Endothelial cell of umbilical vein (primary cell): ENCODE measurements at regions not wholly inside any gene's neighbourhood (a gene's known extent, or its start where the extent isn't known, plus 50 kb on each side); places are given as distances from the start of the nearest gene placed in this dataset.
"Not testable (repeated sequence)": the region's sequence is repeated elsewhere in the genome, so short reads cannot be mapped to it uniquely, and the experiment has no call there.

Source experiments
- BruUV-seq: library from RNA; stranded (reverse); fragments of 400-500 nt; replicated peaks from 2 replicates; lab custom pipeline; 2021; lab: Mats Ljungman, UMichigan
- CTCF ChIA-PET: fragments of 300-600, 350-600 bp; sonication (Branson Sonifier 250); formaldehyde crosslinking; loops from one replicate; lab custom pipeline; 2021; ENCODE audit warnings: antibody characterized with exemption, inconsistent platforms; lab: Charles Lee
- POLR2A ChIA-PET: fragments of 300-600, 350-600 bp; sonication (Branson Sonifier 250); formaldehyde crosslinking; loops from one replicate; lab custom pipeline; 2021; ENCODE audit warnings: antibody characterized with exemption, inconsistent platforms; lab: Charles Lee
- DNase-seq: peaks from one replicate; pipeline ENCODE4 v3.0.0-alpha.2; 2011; ENCODE audit warnings: low read depth, low spot score
- FAIRE-seq: peaks from 2 replicates; lab custom pipeline; 2011; peaks lifted over from hg19 to GRCh38; lab: Jason Lieb, UNC
- H2AFZ ChIP-seq: 2 replicates; pipeline ENCODE4 v1.6.0; 2012; ENCODE audit warnings: low read depth, low read length, control low read depth, inconsistent platforms
- H3K27ac ChIP-seq: 2 replicates; pipeline ENCODE4 v1.5.1; 2011; ENCODE audit warnings: low read depth, mild to moderate bottlenecking, control low read depth, low read length, moderate library complexity; ENCODE audit not compliant: insufficient read depth
- H3K27me3 ChIP-seq, 2 experiments: 2 replicates each; pipeline versions ENCODE4 v1.6.0 to v1.6.1; 2011; ENCODE audit warnings: low read length in 2 of 2, mixed read lengths in 1 of 2; ENCODE audit not compliant: control insufficient read depth in 2 of 2, insufficient read depth in 2 of 2
- H3K36me3 ChIP-seq, 2 experiments: 2 replicates in 1 of 2; 3 replicates in 1 of 2; pipeline ENCODE4 v1.5.1; 2011; ENCODE audit warnings: low read length in 2 of 2, mild to moderate bottlenecking in 1 of 2, moderate library complexity in 1 of 2; ENCODE audit not compliant: control insufficient read depth in 2 of 2, insufficient read depth in 2 of 2; ENCODE audit errors: extremely low read depth in 1 of 2
- H3K4me1 ChIP-seq: 3 replicates; pipeline ENCODE4 v1.5.1; 2011; ENCODE audit warnings: mild to moderate bottlenecking, low read length; ENCODE audit not compliant: control insufficient read depth, insufficient read depth; ENCODE audit errors: extremely low read depth
- H3K4me2 ChIP-seq: 2 replicates; pipeline ENCODE4 v1.6.1; 2011; ENCODE audit warnings: low read length, control low read depth, mixed read lengths; ENCODE audit not compliant: insufficient read depth
- H3K4me3 ChIP-seq, 3 experiments: fragments of 200-600 bp in 1 of 3; sonication (generic), shearing (Covaris generic) in 1 of 3; replicated peaks in 1 of 3; 2 replicates each; pipeline ENCODE4 v1.5.1; 2011 to 2016; ENCODE audit warnings: control low read depth in 3 of 3, low read length in 3 of 3, mild to moderate bottlenecking in 2 of 3, inconsistent platforms in 1 of 3, low read depth in 1 of 3, moderate library complexity in 1 of 3; ENCODE audit not compliant: insufficient read depth in 1 of 3
- H3K79me2 ChIP-seq: 2 replicates; pipeline ENCODE4 v1.6.0; 2012; ENCODE audit warnings: low read length, inconsistent platforms; ENCODE audit not compliant: control insufficient read depth, insufficient read depth
- H3K9ac ChIP-seq: replicated peaks from 2 replicates; pipeline ENCODE3; 2011; ENCODE audit warnings: low read length, control low read depth; ENCODE audit not compliant: insufficient read depth; ENCODE audit errors: extremely low read depth
- H3K9me1 ChIP-seq: replicated peaks from 3 replicates; pipeline ENCODE4 v1.6.0; 2011; ENCODE audit warnings: mild to moderate bottlenecking, low read length; ENCODE audit not compliant: control insufficient read depth, insufficient read depth; ENCODE audit errors: extremely low read depth
- H3K9me3 ChIP-seq: replicated peaks from 2 replicates; pipeline ENCODE4 v1.5.1; 2012; ENCODE audit warnings: low read length, inconsistent platforms; ENCODE audit not compliant: control insufficient read depth, insufficient read depth
- H4K20me1 ChIP-seq: replicated peaks from 2 replicates; pipeline ENCODE3; 2011; ENCODE audit warnings: mild to moderate bottlenecking, low read length; ENCODE audit not compliant: control insufficient read depth, insufficient read depth; ENCODE audit errors: extremely low read depth
- EZH2 ChIP-seq: IDR thresholded peaks from 2 replicates; pipeline ENCODE4 v1.6.1; 2012; ENCODE audit warnings: borderline replicate concordance, low read depth, mild to moderate bottlenecking, moderate library complexity, low read length, inconsistent platforms; ENCODE audit not compliant: severe bottlenecking
- FOS ChIP-seq: IDR thresholded peaks from 2 replicates; pipeline ENCODE4 v1.6.1; 2011; ENCODE audit warnings: mild to moderate bottlenecking, low read length, moderate library complexity, borderline replicate concordance; ENCODE audit not compliant: insufficient read depth
- GATA2 ChIP-seq: IDR thresholded peaks from 2 replicates; pipeline ENCODE4 v1.7.0; 2011; ENCODE audit warnings: low read depth, mild to moderate bottlenecking, moderate library complexity, mixed read lengths, low read length; ENCODE audit not compliant: insufficient read length, insufficient read depth
- JUN ChIP-seq: IDR thresholded peaks from 2 replicates; pipeline ENCODE4 v1.6.1; 2011; ENCODE audit warnings: borderline replicate concordance, low read depth; ENCODE audit not compliant: insufficient read length, insufficient read depth
- MYC ChIP-seq: IDR thresholded peaks from one replicate; pipeline ENCODE4 v1.6.1; 2011; ENCODE audit warnings: mild to moderate bottlenecking, low read depth, low read length
- POLR2A ChIP-seq: IDR thresholded peaks from 2 replicates; pipeline ENCODE4 v1.6.1; 2012; ENCODE audit warnings: low read depth, mild to moderate bottlenecking, control low read depth, low read length
- POLR2AphosphoS5 ChIP-seq: IDR thresholded peaks from 2 replicates; pipeline ENCODE4 v1.6.1; 2012; ENCODE audit warnings: low read depth, mild to moderate bottlenecking, control low read depth, low read length, moderate library complexity; ENCODE audit not compliant: insufficient read depth
- dilution Hi-C: fragments of 300-500 bp; cut with MboI; formaldehyde crosslinking; loops from one replicate; pipeline ENCODE4 v1.15.0; 2019; ENCODE audit warnings: low sequenced_read_pairs; ENCODE audit not compliant: extremely low pct_ligation_motif_present
- intact Hi-C: fragments of 100-400 bp; cut with micrococcal nuclease; formaldehyde crosslinking; loops from one replicate; pipeline ENCODE4 v1.10.0; 2022
- TF ChIP-seq, protein P1 (sequence below), 2 donors: IDR thresholded peaks; 1 replicate in 1 of 2; 2 replicates in 1 of 2; pipeline ENCODE4 v1.5.1; 2011; ENCODE audit warnings: low read length in 2 of 2, mild to moderate bottlenecking in 2 of 2, moderate library complexity in 2 of 2, control low read depth in 1 of 2, inconsistent platforms in 1 of 2, low read depth in 1 of 2; ENCODE audit not compliant: insufficient read depth in 1 of 2; ENCODE audit errors: extremely low read depth in 1 of 2
- TF ChIP-seq, protein P2 (sequence below): IDR thresholded peaks from 2 replicates; pipeline ENCODE4 v1.6.1; 2011; ENCODE audit not compliant: insufficient read depth, insufficient read length

DNA sequence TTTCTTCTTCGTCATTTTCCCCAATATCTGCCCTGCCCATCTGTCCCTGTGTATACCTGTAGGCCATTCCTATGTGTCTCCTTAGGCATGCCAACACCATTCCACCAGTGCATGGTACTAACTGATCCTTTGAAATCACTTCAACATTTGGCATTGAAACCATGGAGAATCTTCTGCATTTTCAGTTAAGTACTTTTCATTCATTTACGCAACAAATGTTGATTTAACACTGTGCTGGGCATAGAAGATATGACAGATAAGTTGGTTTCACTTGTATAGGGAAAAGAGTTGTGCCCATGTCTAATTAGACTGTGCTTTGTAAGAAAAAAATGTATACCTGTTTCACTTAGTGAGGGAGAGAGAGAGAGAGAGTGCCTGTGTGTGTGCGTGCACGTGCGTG, 77.9 kb upstream of the FLT1 start:
- H3K79me2 ChIP-seq: no peaks in the 10 kb centered on the region
- H3K27me3 ChIP-seq: no peaks in the 10 kb centered on the region
- no peak overlapping the region for H3K27ac ChIP-seq
- POLR2A ChIA-PET: no interaction called here
- intact Hi-C loops: no loop called here
- H3K9me3 ChIP-seq: no peaks in the 10 kb centered on the region
- H3K36me3 ChIP-seq: no peaks in the 10 kb centered on the region
- no peak overlapping the region for H3K9ac ChIP-seq
- CTCF ChIA-PET: no interaction called here
- H2AFZ ChIP-seq: no peak overlapping the region
- no peak overlapping the region for H3K4me2 ChIP-seq
- DNase-seq (no peak), FAIRE-seq (no peak)
- no TSS peak for BruUV-seq
- H3K4me1 ChIP-seq: peaks cover 10% of the 10 kb centered on the region
- H3K9me1 ChIP-seq: no peaks in the 10 kb centered on the region
- no peaks in the 10 kb centered on the region for H4K20me1 ChIP-seq
- no peak overlapping the region for H3K4me3 ChIP-seq
- TF ChIP-seq, protein P1, sequence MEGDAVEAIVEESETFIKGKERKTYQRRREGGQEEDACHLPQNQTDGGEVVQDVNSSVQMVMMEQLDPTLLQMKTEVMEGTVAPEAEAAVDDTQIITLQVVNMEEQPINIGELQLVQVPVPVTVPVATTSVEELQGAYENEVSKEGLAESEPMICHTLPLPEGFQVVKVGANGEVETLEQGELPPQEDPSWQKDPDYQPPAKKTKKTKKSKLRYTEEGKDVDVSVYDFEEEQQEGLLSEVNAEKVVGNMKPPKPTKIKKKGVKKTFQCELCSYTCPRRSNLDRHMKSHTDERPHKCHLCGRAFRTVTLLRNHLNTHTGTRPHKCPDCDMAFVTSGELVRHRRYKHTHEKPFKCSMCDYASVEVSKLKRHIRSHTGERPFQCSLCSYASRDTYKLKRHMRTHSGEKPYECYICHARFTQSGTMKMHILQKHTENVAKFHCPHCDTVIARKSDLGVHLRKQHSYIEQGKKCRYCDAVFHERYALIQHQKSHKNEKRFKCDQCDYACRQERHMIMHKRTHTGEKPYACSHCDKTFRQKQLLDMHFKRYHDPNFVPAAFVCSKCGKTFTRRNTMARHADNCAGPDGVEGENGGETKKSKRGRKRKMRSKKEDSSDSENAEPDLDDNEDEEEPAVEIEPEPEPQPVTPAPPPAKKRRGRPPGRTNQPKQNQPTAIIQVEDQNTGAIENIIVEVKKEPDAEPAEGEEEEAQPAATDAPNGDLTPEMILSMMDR (IDR thresholded peaks at IDR 0.05; ENCODE audit: extremely low read depth in 1 of 2, insufficient read depth in 1 of 2, low read depth in 1 of 2, low read length in 2 of 2): no peak
- TF ChIP-seq MYC (no peak), JUN (no peak), GATA2 (no peak), POLR2AphosphoS5 (no peak), EZH2 (no peak), POLR2A (no peak), FOS (no peak)
- TF ChIP-seq, protein P2, sequence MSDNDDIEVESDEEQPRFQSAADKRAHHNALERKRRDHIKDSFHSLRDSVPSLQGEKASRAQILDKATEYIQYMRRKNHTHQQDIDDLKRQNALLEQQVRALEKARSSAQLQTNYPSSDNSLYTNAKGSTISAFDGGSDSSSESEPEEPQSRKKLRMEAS: no peak
- dilution Hi-C loops: no loop called here

DNA sequence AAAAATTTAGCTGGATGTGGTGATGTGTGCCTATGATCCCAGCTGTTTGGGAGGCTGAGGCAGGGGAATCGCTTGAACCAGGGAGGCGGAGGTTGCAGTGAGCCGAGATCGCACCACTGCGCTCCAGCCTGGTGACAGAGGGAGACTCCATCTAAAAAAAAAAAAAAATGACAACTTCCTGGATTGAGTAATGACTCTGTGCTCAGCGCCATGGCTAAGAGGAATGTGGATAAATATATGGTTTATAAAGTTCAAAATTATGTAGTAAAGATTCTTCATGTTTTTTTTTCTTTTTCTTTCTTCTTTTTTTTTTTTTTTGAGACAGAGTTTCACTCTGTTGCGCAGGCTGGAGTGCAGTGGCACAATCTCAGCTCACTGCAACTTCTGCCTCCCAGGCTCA, 75.4 kb upstream of the FLT1 start:
- H4K20me1 ChIP-seq, BruUV-seq, H3K4me1 ChIP-seq, dilution Hi-C loops, H2AFZ ChIP-seq, H3K9ac ChIP-seq, H3K27ac ChIP-seq, H3K4me2 ChIP-seq, H3K9me3 ChIP-seq, H3K27me3 ChIP-seq, DNase-seq, FAIRE-seq, H3K79me2 ChIP-seq, intact Hi-C loops, H3K36me3 ChIP-seq, H3K4me3 ChIP-seq, POLR2A ChIA-PET, H3K9me1 ChIP-seq: not testable (repeated sequence)
- CTCF ChIA-PET: interaction anchor here (1.3 kb wide), 2 partner anchors 31 to 66 kb away, joined by 3 to 5 read pairs; no protein-coding TSS in a partner anchor
